Spinal cord (tissue), 10 donors: ENCODE measurements at regions not wholly inside any gene's neighbourhood (a gene's known extent, or its start where the extent isn't known, plus 50 kb on each side); places are given as distances from the start of the nearest gene placed in this dataset. TPM values are rescaled to one million over a fixed set of nuclear protein-coding genes. Genes with fewer than 3 reads are reported as not detected.
A peak's percentile ranks its signal among the peaks of the same experiment; 100 is the strongest.

Experiments used
- DNase-seq, 6 donors: peaks; one replicate each; pipeline versions ENCODE4 v3.0.0 to v3.0.0-alpha.2; 2013 to 2015; ENCODE audit warnings: low spot score in 6 of 6, low read depth in 4 of 6
- H3K27ac ChIP-seq: one replicate; pipeline ENCODE4 v1.5.1; 2013; ENCODE audit warnings: low read depth, low read length, control low read depth
- H3K27me3 ChIP-seq: one replicate; pipeline ENCODE4 v1.6.1; 2013; ENCODE audit warnings: low read length; ENCODE audit not compliant: control insufficient read depth, insufficient read depth
- H3K36me3 ChIP-seq: one replicate; pipeline ENCODE4 v1.6.1; 2013; ENCODE audit warnings: low read length; ENCODE audit not compliant: control insufficient read depth, insufficient read depth
- H3K4me1 ChIP-seq: one replicate; pipeline ENCODE4 v1.6.1; 2013; ENCODE audit warnings: low read length; ENCODE audit not compliant: control insufficient read depth, insufficient read depth
- H3K4me3 ChIP-seq: one replicate; pipeline ENCODE4 v1.5.1; 2013; ENCODE audit warnings: low read depth, low read length, control low read depth
- H3K9me3 ChIP-seq: one replicate; pipeline ENCODE4 v1.6.1; 2013; ENCODE audit warnings: low read length; ENCODE audit not compliant: control insufficient read depth, insufficient read depth
- WGBS: methylation state at CpG from one replicate; pipeline ENCODE4 v1.1.5; 2013; ENCODE audit warnings: missing lambda C conversion rate; ENCODE audit not compliant: insufficient coverage; 5-methylcytosine and 5-hydroxymethylcytosine counted together
- small RNA-seq: library from RNA; depleted of rRNA; stranded (forward); fragments of <200 nt; gene quantifications from one replicate; pipeline ENCODE3, GENCODE V24; 2014; ENCODE audit warnings: low replicate concordance
- donor health status: healthy.

DNA sequence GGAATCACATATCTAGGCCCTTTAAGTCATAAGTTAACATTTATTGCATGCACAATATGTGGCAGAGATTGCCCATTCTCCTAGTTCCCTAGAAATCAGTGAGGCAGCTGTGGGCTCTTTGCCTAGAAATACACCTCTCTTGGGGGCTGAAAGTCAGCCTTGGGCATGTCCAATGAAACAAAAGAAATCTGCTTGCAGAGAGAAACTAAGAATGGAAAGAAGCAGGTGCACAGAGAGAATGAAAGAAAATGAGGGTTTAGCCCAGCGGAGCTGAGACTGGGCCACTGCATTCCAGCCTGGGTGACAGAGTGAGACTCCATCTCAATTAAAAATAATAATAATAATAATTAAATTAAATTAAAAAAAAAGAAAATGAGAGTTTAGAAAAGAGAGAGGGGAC lies 57.3 kb upstream of the DAB2 start:
- H3K36me3 ChIP-seq = no peaks in the 10 kb centered on the region
- peak in 1 of 6 donors; percentile 36 for DNase-seq
- no peaks in the 10 kb centered on the region for H3K27me3 ChIP-seq
- H3K4me1 ChIP-seq = no peaks in the 10 kb centered on the region
- H3K4me3 ChIP-seq = no peak overlapping the region
- H3K9me3 ChIP-seq = no peaks in the 10 kb centered on the region
- no peak overlapping the region for H3K27ac ChIP-seq
- no CpG with 5 or more reads among the region's 1 CpG for WGBS

DNA sequence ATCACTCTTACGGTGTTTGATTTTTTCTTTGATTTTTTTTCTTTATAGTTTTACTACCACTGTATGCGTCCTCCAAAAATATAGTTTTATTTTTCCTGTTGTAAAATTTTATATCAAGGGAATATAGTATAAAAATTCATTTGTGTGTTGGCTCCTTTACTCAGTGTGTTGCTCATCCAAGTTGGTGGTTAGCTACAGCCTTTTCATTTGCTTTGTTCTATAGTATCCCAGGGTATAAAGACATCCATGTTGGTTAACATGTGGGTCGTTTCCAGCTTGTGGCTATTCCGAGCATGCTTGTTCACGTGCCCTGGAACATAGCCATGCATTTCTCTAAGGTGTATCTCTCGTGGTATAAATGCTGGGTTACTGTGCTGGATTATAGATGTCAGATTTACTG lies 54.8 kb upstream of the DAB2 start:
- H3K27ac ChIP-seq = no peak overlapping the region
- H3K4me3 ChIP-seq = no peak overlapping the region
- no peaks in the 10 kb centered on the region for H3K4me1 ChIP-seq
- no peaks in the 10 kb centered on the region for H3K9me3 ChIP-seq
- no peak for DNase-seq
- H3K27me3 ChIP-seq = no peaks in the 10 kb centered on the region
- H3K36me3 ChIP-seq = no peaks in the 10 kb centered on the region
- 80% methylated on average over 1 of the region's 6 CpGs for WGBS

DNA sequence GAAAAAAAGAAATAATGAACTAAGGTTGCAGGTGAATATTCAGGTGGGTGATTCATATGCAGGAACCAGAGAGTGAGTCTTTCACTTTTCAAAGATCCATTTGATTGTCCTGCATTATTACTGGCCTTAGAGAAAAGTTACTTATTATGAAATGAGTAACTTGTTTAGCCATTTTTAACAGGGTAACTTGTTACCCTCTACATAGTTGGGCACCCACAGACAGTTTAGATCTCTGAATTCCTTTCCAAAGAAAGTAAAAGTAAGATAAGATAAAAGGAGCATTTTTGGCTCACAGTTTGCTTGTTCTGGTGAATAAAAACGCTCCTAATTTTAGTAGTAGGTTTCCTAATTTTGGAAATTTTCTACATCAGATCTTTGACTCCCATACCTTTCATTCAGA lies 54.1 kb upstream of the DAB2 start:
- no peak for DNase-seq
- Histone ChIP-seq H3K4me3 (no peak overlapping the region), H3K4me1 (no peaks in the 10 kb centered on the region), H3K27ac (no peak overlapping the region), H3K27me3 (no peaks in the 10 kb centered on the region), H3K36me3 (no peaks in the 10 kb centered on the region), H3K9me3 (no peaks in the 10 kb centered on the region)
- WGBS = no CpG with 5 or more reads among the region's 1 CpG

DNA sequence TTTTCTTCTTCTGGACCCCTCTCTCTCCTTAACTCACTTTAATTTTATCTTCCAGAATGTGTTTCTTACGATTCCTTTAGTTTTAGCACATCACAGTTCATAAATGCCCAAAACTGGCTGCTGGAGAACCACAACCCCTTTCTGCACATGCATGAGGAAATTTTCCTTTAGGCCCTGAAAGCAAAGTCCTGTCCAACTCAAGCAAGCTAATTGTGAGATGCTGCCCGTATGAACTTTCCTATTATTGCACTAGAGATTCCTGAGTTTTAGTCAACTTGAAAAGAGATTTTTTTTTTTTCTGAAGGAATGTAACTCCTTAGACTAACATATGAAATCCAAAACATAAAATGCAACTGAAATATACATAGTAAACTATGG lies 52.1 kb upstream of the DAB2 start:
- DNase-seq = no peak
- no peaks in the 10 kb centered on the region for H3K36me3 ChIP-seq
- H3K27ac ChIP-seq = no peak overlapping the region
- H3K27me3 ChIP-seq = no peaks in the 10 kb centered on the region
- WGBS = no CpG with 5 or more reads among the region's 2 CpGs
- H3K4me3 ChIP-seq = no peak overlapping the region
- no peaks in the 10 kb centered on the region for H3K4me1 ChIP-seq
- H3K9me3 ChIP-seq = no peaks in the 10 kb centered on the region

DNA sequence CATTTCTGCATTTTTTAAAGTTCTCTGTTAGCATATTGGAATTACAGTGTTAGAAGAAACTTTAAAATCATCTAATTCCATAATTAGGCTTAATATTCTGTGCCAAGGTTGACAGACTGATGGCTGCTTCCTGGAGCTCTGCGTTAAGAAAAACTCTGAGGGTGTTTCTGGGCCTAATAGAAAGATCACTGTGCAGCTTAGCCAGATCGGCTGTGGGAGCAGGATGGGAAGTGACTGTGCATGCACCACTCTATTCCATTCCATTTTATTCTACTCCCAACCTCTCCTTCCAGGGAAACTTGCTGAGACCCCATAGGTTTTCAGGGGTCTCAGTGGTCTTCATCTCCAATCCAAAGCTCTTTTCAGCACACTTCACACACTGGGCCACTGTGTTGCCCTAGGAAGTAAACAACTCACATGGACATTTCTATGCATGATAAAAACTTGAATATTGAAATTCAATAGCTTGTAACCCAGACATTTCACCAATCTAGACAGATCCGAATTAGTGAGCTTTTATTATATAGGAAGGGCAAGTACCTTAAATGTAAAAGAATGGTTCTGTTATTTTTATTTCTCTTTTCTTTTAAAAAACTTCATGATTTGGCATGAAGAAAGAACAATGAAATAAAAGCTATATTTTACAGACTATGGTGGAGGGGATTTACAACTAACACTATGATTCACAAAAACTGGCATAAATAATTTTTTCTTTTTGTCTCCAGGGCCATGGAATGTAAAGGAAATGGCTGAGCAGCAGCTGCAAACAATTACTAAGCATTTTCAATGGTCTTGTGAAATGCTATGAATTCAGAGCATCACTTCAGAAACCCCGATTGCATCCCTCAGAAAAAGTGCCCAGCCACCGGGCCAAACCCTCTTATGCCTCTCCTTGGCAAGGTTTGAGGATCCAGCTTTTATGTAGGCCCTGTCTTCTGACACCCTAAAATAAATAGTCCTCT lies 51.4 kb upstream of the DAB2 start:
- Histone ChIP-seq H3K27ac (no peak overlapping the region), H3K4me3 (no peak overlapping the region), H3K4me1 (no peaks in the 10 kb centered on the region), H3K27me3 (no peaks in the 10 kb centered on the region), H3K9me3 (no peaks in the 10 kb centered on the region), H3K36me3 (no peaks in the 10 kb centered on the region)
- WGBS = 62% methylated on average over 3 of the region's 5 CpGs
- DNase-seq = no peak

DNA sequence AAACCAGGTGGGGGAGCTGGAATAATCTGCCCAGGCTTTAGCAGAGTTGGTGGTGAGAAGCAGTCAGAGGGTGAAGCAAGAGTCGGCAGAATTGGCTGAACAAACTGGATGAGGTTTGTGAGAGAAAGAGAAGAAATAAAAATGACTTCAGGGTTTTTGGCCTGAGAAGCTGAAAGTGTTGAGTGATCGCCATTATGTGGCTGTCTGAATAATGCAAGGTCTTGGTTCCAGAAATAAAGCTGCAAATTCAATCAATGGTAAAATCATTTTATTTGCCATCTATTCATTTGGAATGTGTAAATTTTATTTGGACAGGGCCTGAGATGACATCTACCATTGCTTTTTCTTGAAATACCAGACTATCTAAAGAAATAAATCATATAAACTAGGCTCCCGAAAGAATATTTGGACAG lies 50.4 kb upstream of the DAB2 start:
- WGBS = 54% methylated on average over 1 of the region's 3 CpGs
- no peak overlapping the region for H3K27ac ChIP-seq
- no peaks in the 10 kb centered on the region for H3K4me1 ChIP-seq

More for the DNA sequence above, 50.4 kb upstream of the DAB2 start:
- Histone ChIP-seq H3K27me3 (no peaks in the 10 kb centered on the region), H3K36me3 (no peaks in the 10 kb centered on the region), H3K9me3 (no peaks in the 10 kb centered on the region), H3K4me3 (no peak overlapping the region)
- no peak for DNase-seq

Small RNAs in the stretch of these regions (small RNA-seq; reads per million reads assigned to genes)
- not detected for gene RNU1-150P
